ENCODE measurements at regions not wholly inside any gene's neighbourhood (a gene's known extent, or its start where the extent isn't known, plus 50 kb on each side); places are given as distances from the start of the nearest gene placed in this dataset.

- TF ChIP-seq ZNF274 (IDR thresholded peaks at IDR 0.05; ENCODE audit: low read depth, low read length) (no peak), CTCF (IDR thresholded peaks at IDR 0.05 in 2 of 3, conservative IDR thresholded peaks at IDR 0.05 in 1 of 3; ENCODE audit: borderline replicate concordance in 1 of 3, insufficient read depth in 1 of 3, low read depth in 2 of 3, low read length in 2 of 3) (no peak), CBX3 (IDR thresholded peaks at IDR 0.05; ENCODE audit: low read depth) (no peak), POLR2AphosphoS5 (IDR thresholded peaks at IDR 0.05; ENCODE audit: low read depth, low read length) (no peak), POLR2A (IDR thresholded peaks at IDR 0.05; ENCODE audit: borderline replicate concordance, extremely low read depth, insufficient read depth, insufficient read length) (no peak), EZH2phosphoT487 (IDR thresholded peaks at IDR 0.05; ENCODE audit: borderline replicate concordance) (no peak), JUND (IDR thresholded peaks at IDR 0.05) (no peak)
Observed at GRCh38 chr1:57736940-57737339, 313.1 kb upstream of the DAB1 start.
